Tibial artery (tissue), 4 donors: ENCODE measurements at regions not wholly inside any gene's neighbourhood (a gene's known extent, or its start where the extent isn't known, plus 50 kb on each side); places are given as distances from the start of the nearest gene placed in this dataset.
"Not testable (repeated sequence)": the region's sequence is repeated elsewhere in the genome, so short reads cannot be mapped to it uniquely, and the experiment has no call there.

ENCODE experiments used
- DNase-seq, 2 donors: peaks; one replicate each; pipeline ENCODE4 v3.0.0-alpha.2; 2019
- H3K27ac ChIP-seq, 2 donors: fragments of 200-600 bp; sonication (generic) in 1 of 2; 1 replicate in 1 of 2; 2 replicates in 1 of 2; pipeline ENCODE4 v1.5.1; 2018 to 2019; ENCODE audit warnings: mild to moderate bottlenecking in 1 of 2
- H3K27me3 ChIP-seq, 2 donors: fragments of 200-600 bp; sonication (generic) in 1 of 2; one replicate each; pipeline versions ENCODE4 v1.5.1 to v1.6.0; 2016 to 2019
- H3K36me3 ChIP-seq, 3 donors: fragments of 200-600 bp; sonication (generic) in 2 of 3; one replicate each; pipeline ENCODE4 v1.5.1; 2016 to 2019; ENCODE audit warnings: mild to moderate bottlenecking in 2 of 3
- H3K4me1 ChIP-seq, 4 donors: fragments of 200-600 bp; sonication (generic) in 2 of 4; 1 replicate in 3 of 4; 2 replicates in 1 of 4; pipeline ENCODE4 v1.5.1; 2016 to 2019
- H3K4me3 ChIP-seq, 2 donors: fragments of 200-600 bp; sonication (generic) in 1 of 2; 1 replicate in 1 of 2; 2 replicates in 1 of 2; pipeline ENCODE4 v1.5.1; 2018 to 2019; ENCODE audit warnings: mild to moderate bottlenecking in 2 of 2
- H3K9me3 ChIP-seq, 3 donors: fragments of 200-600 bp; sonication (generic) in 1 of 3; one replicate each; pipeline ENCODE4 v1.5.1; 2016 to 2019
- CTCF ChIP-seq, 2 experiments: fragments of 200-600 bp in 1 of 2; fragments of 450-650 bp in 1 of 2; IDR thresholded peaks; one replicate each; pipeline ENCODE4 v1.5.1; 2017 to 2019; ENCODE audit warnings: antibody characterized with exemption in 2 of 2, mild to moderate bottlenecking in 1 of 2, moderate library complexity in 1 of 2
- intact Hi-C: fragments of 100-400 bp; cut with DNase I; formaldehyde crosslinking; loops from one replicate; pipeline ENCODE4 v1.15.0; 2023; ENCODE audit warnings: low total_unique reads

- no peak overlapping the region for H3K4me3 ChIP-seq
- intact Hi-C loops: loop anchor here (5.0 kb wide), 1 partner anchor 236 kb away; no protein-coding TSS in a partner anchor
- peaks cover 0 to 18% (median 16%) of the 10 kb centered on the region in 3 donors for H3K9me3 ChIP-seq
- H3K27ac ChIP-seq: no peak overlapping the region
- no peaks in the 10 kb centered on the region for H3K4me1 ChIP-seq
- no peak for TF ChIP-seq CTCF (IDR thresholded peaks at IDR 0.05)
- no peaks in the 10 kb centered on the region for H3K27me3 ChIP-seq
- DNase-seq: no peak
- H3K36me3 ChIP-seq: no peaks in the 10 kb centered on the region
These were observed 58.3 kb upstream of the ADAMTS2 start for GRCh38 chr5:179403426-179404147.

- H3K27me3 ChIP-seq, H3K27ac ChIP-seq, DNase-seq, H3K4me1 ChIP-seq, H3K36me3 ChIP-seq, H3K4me3 ChIP-seq: not testable (repeated sequence)
- intact Hi-C loops: loop anchor here (5.0 kb wide), 1 partner anchor 233 kb away; no protein-coding TSS in a partner anchor
- peaks cover 0 to 19% (median 16%) of the 10 kb centered on the region in 3 donors for H3K9me3 ChIP-seq
These were observed 55.2 kb upstream of the ADAMTS2 start for GRCh38 chr5:179400435-179400834.

- no peak for TF ChIP-seq CTCF (IDR thresholded peaks at IDR 0.05)
- Histone ChIP-seq H3K36me3 (no peaks in the 10 kb centered on the region), H3K4me1 (no peaks in the 10 kb centered on the region), H3K27ac (no peak overlapping the region), H3K9me3 (peaks cover 0 to 19% (median 16%) of the 10 kb centered on the region in 3 donors), H3K4me3 (no peak overlapping the region), H3K27me3 (no peaks in the 10 kb centered on the region)
- no peak for DNase-seq
- intact Hi-C loops: loop anchor here (5.0 kb wide), 1 partner anchor 233 kb away; no protein-coding TSS in a partner anchor
These were observed 54.8 kb upstream of the ADAMTS2 start for GRCh38 chr5:179400020-179400419.

- H3K27ac ChIP-seq, DNase-seq, H3K4me3 ChIP-seq, H3K36me3 ChIP-seq, H3K27me3 ChIP-seq, intact Hi-C loops, H3K4me1 ChIP-seq: not testable (repeated sequence)
- H3K9me3 ChIP-seq: peaks cover 0 to 23% (median 16%) of the 10 kb centered on the region in 3 donors
These were observed 54.1 kb upstream of the ADAMTS2 start for GRCh38 chr5:179399327-179399726.

- DNase-seq: no peak
- no peak for TF ChIP-seq CTCF (IDR thresholded peaks at IDR 0.05)
- no peaks in the 10 kb centered on the region for H3K4me1 ChIP-seq
- H3K4me3 ChIP-seq: no peak overlapping the region
- H3K27me3 ChIP-seq: no peaks in the 10 kb centered on the region
- intact Hi-C loops: no loop called here
- H3K9me3 ChIP-seq: peaks cover 0 to 38% (median 31%) of the 10 kb centered on the region in 3 donors
- no peak overlapping the region for H3K27ac ChIP-seq
- no peaks in the 10 kb centered on the region for H3K36me3 ChIP-seq
These were observed 52.3 kb upstream of the ADAMTS2 start for GRCh38 chr5:179397516-179397915.
